Mesodermal cell (in vitro differentiated cells): ENCODE measurements at regions not wholly inside any gene's neighbourhood (a gene's known extent, or its start where the extent isn't known, plus 50 kb on each side); places are given as distances from the start of the nearest gene placed in this dataset.

ENCODE experiments used
- H3K27ac ChIP-seq: 2 replicates; pipeline ENCODE4 v1.7.0; 2013; ENCODE audit warnings: mild to moderate bottlenecking, low read depth, low read length, moderate library complexity; ENCODE audit not compliant: severe bottlenecking
- H3K36me3 ChIP-seq: 2 replicates; pipeline ENCODE4 v1.7.1; 2013; ENCODE audit warnings: mild to moderate bottlenecking, low read length, moderate library complexity; ENCODE audit not compliant: control insufficient read depth, insufficient read depth
- H3K4me1 ChIP-seq: one replicate; pipeline ENCODE4 v1.7.1; 2013; ENCODE audit warnings: mild to moderate bottlenecking, low read length; ENCODE audit not compliant: insufficient read depth, control insufficient read depth, poor library complexity, severe bottlenecking
- H3K4me3 ChIP-seq: 2 replicates; pipeline ENCODE4 v1.7.0; 2013; ENCODE audit warnings: low read length, control low read depth, mild to moderate bottlenecking; ENCODE audit not compliant: insufficient read depth, poor library complexity, severe bottlenecking; ENCODE audit errors: extremely low read depth
- H3K9me3 ChIP-seq: 2 replicates; pipeline ENCODE4 v1.7.1; 2013; ENCODE audit warnings: mild to moderate bottlenecking, low read length, moderate library complexity; ENCODE audit not compliant: control insufficient read depth
- WGBS, 2 experiments: methylation state at CpG; one replicate each; pipeline ENCODE4 v1.1.5; 2013; ENCODE audit warnings: missing lambda C conversion rate in 2 of 2; ENCODE audit not compliant: insufficient coverage in 2 of 2; 5-methylcytosine and 5-hydroxymethylcytosine counted together

GRCh38 chr20:7470912-7471311 is 469.3 kb downstream of the HAO1 start:
- no peaks in the 10 kb centered on the region for H3K36me3 ChIP-seq
- no peak overlapping the region for H3K27ac ChIP-seq
- no peaks in the 10 kb centered on the region for H3K9me3 ChIP-seq
- no peak overlapping the region for H3K4me3 ChIP-seq
- WGBS, 2 experiments, result 45 to 100% methylated on average over 1 to 2 of the region's 2 CpGs
- H3K4me1 ChIP-seq, result no peaks in the 10 kb centered on the region

- peaks cover 11% of the 10 kb centered on the region for H3K9me3 ChIP-seq
- H3K36me3 ChIP-seq, result no peaks in the 10 kb centered on the region
- H3K4me1 ChIP-seq, result no peaks in the 10 kb centered on the region
- no peak overlapping the region for H3K4me3 ChIP-seq
- no peak overlapping the region for H3K27ac ChIP-seq
Measured at GRCh38 chr20:7490288-7490687, 450.0 kb downstream of the HAO1 start.

GRCh38 chr20:7492257-7492656 is 448.0 kb downstream of the HAO1 start:
- no peaks in the 10 kb centered on the region for H3K4me1 ChIP-seq

GRCh38 chr20:7493311-7493710 is 446.9 kb downstream of the HAO1 start:
- no peak overlapping the region for H3K4me3 ChIP-seq
- no peak overlapping the region for H3K27ac ChIP-seq
- no peaks in the 10 kb centered on the region for H3K36me3 ChIP-seq
- peaks cover 5% of the 10 kb centered on the region for H3K4me1 ChIP-seq
- peaks cover 11% of the 10 kb centered on the region for H3K9me3 ChIP-seq
- WGBS, 2 experiments, result no CpG with 5 or more reads among the region's 2 CpGs

More at GRCh38 chr20:7492257-7492656, 448.0 kb downstream of the HAO1 start:
- Histone ChIP-seq H3K36me3 (no peaks in the 10 kb centered on the region), H3K27ac (no peak overlapping the region), H3K4me3 (no peak overlapping the region), H3K9me3 (peaks cover 11% of the 10 kb centered on the region)
- 63 to 85% methylated on average over 1 to 3 of the region's 3 CpGs for WGBS, 2 experiments

- WGBS, 2 experiments, result 75 to 89% methylated on average over 4 of the region's 4 CpGs
Measured at GRCh38 chr20:7496394-7496991, 443.8 kb downstream of the HAO1 start.

GRCh38 chr20:7497985-7498384 is 442.3 kb downstream of the HAO1 start:
- H3K4me1 ChIP-seq, result peaks cover 8% of the 10 kb centered on the region
- WGBS, 2 experiments, result 100% methylated on average over 1 of the region's 1 CpG
- no peak overlapping the region for H3K27ac ChIP-seq
- no peaks in the 10 kb centered on the region for H3K36me3 ChIP-seq
- peaks cover 11% of the 10 kb centered on the region for H3K9me3 ChIP-seq
- H3K4me3 ChIP-seq, result no peak overlapping the region

More at GRCh38 chr20:7496394-7496991, 443.8 kb downstream of the HAO1 start:
- Histone ChIP-seq H3K27ac (no peak overlapping the region), H3K9me3 (peaks cover 11% of the 10 kb centered on the region), H3K36me3 (no peaks in the 10 kb centered on the region), H3K4me3 (no peak overlapping the region), H3K4me1 (peaks cover 8% of the 10 kb centered on the region)

- Histone ChIP-seq H3K9me3 (peaks cover 10% of the 10 kb centered on the region), H3K36me3 (no peaks in the 10 kb centered on the region), H3K4me3 (no peak overlapping the region), H3K4me1 (peaks cover 8% of the 10 kb centered on the region), H3K27ac (no peak overlapping the region)
Measured at GRCh38 chr20:7499201-7499600, 441.1 kb downstream of the HAO1 start.

GRCh38 chr20:7500231-7500663 is 440.0 kb downstream of the HAO1 start:
- no peak overlapping the region for H3K27ac ChIP-seq

GRCh38 chr20:7503501-7503900 is 436.8 kb downstream of the HAO1 start:
- Histone ChIP-seq H3K27ac (no peak overlapping the region), H3K9me3 (no peaks in the 10 kb centered on the region), H3K36me3 (no peaks in the 10 kb centered on the region), H3K4me1 (peaks cover 2% of the 10 kb centered on the region), H3K4me3 (no peak overlapping the region)
- 75 to 100% methylated on average over 1 to 2 of the region's 3 CpGs for WGBS, 2 experiments

More at GRCh38 chr20:7500231-7500663, 440.0 kb downstream of the HAO1 start:
- Histone ChIP-seq H3K9me3 (no peaks in the 10 kb centered on the region), H3K4me3 (no peak overlapping the region), H3K4me1 (peaks cover 8% of the 10 kb centered on the region), H3K36me3 (no peaks in the 10 kb centered on the region)
- no CpG with 5 or more reads among the region's 1 CpG for WGBS, 2 experiments

GRCh38 chr20:7505152-7505834 is 435.0 kb downstream of the HAO1 start:
- no peaks in the 10 kb centered on the region for H3K36me3 ChIP-seq
- no peaks in the 10 kb centered on the region for H3K9me3 ChIP-seq
- no peaks in the 10 kb centered on the region for H3K4me1 ChIP-seq
- 89 to 100% methylated on average over 1 to 2 of the region's 4 CpGs for WGBS, 2 experiments
- no peak overlapping the region for H3K4me3 ChIP-seq
- H3K27ac ChIP-seq, result no peak overlapping the region

- no peaks in the 10 kb centered on the region for H3K9me3 ChIP-seq
- H3K4me3 ChIP-seq, result no peak overlapping the region
- no peak overlapping the region for H3K27ac ChIP-seq
- H3K4me1 ChIP-seq, result no peaks in the 10 kb centered on the region
- no peaks in the 10 kb centered on the region for H3K36me3 ChIP-seq
- WGBS, 2 experiments, result 80 to 88% methylated on average over 2 of the region's 4 CpGs
Measured at GRCh38 chr20:7505835-7506221, 434.4 kb downstream of the HAO1 start.
